Activated naive CD8-positive, alpha-beta T cell (primary cell): ENCODE measurements at regions not wholly inside any gene's neighbourhood (a gene's known extent, or its start where the extent isn't known, plus 50 kb on each side); places are given as distances from the start of the nearest gene placed in this dataset.

Experiments
- H3K27ac Mint-ChIP-seq: one replicate; pipeline ENCODE4 v1.8.0; 2021; ENCODE audit warnings: mixed read lengths
- H3K27me3 Mint-ChIP-seq: one replicate; pipeline ENCODE4 v1.8.0; 2021; ENCODE audit warnings: mixed read lengths
- H3K36me3 Mint-ChIP-seq: one replicate; pipeline ENCODE4 v1.8.0; 2021; ENCODE audit warnings: mixed read lengths
- H3K4me1 Mint-ChIP-seq: one replicate; pipeline ENCODE4 v1.8.0; 2021; ENCODE audit warnings: low read depth, mixed read lengths
- H3K4me3 Mint-ChIP-seq: one replicate; pipeline ENCODE4 v1.8.0; 2021; ENCODE audit warnings: mild to moderate bottlenecking, mixed read lengths
- H3K9me3 Mint-ChIP-seq: one replicate; pipeline ENCODE4 v1.8.0; 2021; ENCODE audit warnings: low read depth, mixed read lengths

GRCh38 chr1:168939947-168940223, 166.6 kb upstream of the ATP1B1 start:
- Mint-ChIP-seq H3K27me3 (peaks cover 9% of the 10 kb centered on the region), H3K36me3 (peaks cover 4% of the 10 kb centered on the region), H3K27ac (no peak overlapping the region)

GRCh38 chr1:168941640-168942039, 164.8 kb upstream of the ATP1B1 start:
- Mint-ChIP-seq H3K27me3 (peaks cover 9% of the 10 kb centered on the region), H3K36me3 (peaks cover 2% of the 10 kb centered on the region), H3K4me3 (no peak overlapping the region), H3K4me1 (no peaks in the 10 kb centered on the region), H3K9me3 (no peaks in the 10 kb centered on the region), H3K27ac (no peak overlapping the region)

More at GRCh38 chr1:168939947-168940223, 166.6 kb upstream of the ATP1B1 start:
- no peaks in the 10 kb centered on the region for H3K9me3 Mint-ChIP-seq
- no peaks in the 10 kb centered on the region for H3K4me1 Mint-ChIP-seq
- no peak overlapping the region for H3K4me3 Mint-ChIP-seq

DNA sequence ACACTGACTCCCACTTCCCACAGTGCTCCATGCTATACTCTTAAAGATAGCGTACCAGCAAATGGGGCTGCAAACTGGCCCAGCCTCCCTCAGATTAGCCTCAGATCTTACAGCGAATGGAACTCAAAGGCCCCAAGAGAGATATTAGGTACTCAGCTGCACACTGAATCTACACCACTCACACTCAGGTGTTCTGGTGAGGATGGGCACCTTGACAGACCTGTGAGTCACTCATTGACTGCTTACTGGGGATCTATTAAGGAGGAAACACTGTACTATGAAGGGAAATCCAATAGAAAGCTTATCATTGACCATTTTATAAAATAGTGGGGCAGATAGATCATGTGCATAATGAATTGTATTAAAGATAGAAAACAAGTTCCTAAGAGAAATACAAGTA, 164.3 kb upstream of the ATP1B1 start:
- Mint-ChIP-seq H3K9me3 (no peaks in the 10 kb centered on the region), H3K27me3 (peaks cover 9% of the 10 kb centered on the region), H3K4me1 (no peaks in the 10 kb centered on the region), H3K27ac (no peak overlapping the region), H3K4me3 (no peak overlapping the region), H3K36me3 (peaks cover 2% of the 10 kb centered on the region)

GRCh38 chr1:168945870-168946269, 160.6 kb upstream of the ATP1B1 start:
- Mint-ChIP-seq H3K27me3 (peaks cover 7% of the 10 kb centered on the region), H3K9me3 (no peaks in the 10 kb centered on the region), H3K4me3 (no peak overlapping the region), H3K36me3 (no peaks in the 10 kb centered on the region), H3K27ac (no peak overlapping the region), H3K4me1 (no peaks in the 10 kb centered on the region)

DNA sequence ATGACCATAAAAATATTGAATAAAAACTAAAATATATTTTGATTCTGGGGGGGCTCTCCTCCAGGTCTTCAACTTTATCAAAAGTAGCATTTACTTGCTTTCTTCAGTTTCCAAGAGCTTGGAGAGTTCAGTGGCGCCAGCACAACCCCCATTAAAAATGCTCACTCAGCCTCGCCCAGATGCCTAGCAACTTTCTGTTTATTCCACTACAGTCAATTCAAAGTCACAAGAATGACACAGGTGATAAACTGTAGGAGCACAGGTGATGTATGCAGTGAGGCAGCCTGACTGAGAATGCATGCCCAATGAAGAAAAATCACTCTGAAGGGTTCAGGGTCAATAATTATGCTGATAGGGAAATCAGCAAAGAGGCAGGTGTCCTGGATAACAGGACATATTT, 159.4 kb upstream of the ATP1B1 start:
- Mint-ChIP-seq H3K36me3 (no peaks in the 10 kb centered on the region), H3K27me3 (peaks cover 6% of the 10 kb centered on the region), H3K4me1 (no peaks in the 10 kb centered on the region), H3K9me3 (no peaks in the 10 kb centered on the region), H3K4me3 (no peak overlapping the region), H3K27ac (no peak overlapping the region)

DNA sequence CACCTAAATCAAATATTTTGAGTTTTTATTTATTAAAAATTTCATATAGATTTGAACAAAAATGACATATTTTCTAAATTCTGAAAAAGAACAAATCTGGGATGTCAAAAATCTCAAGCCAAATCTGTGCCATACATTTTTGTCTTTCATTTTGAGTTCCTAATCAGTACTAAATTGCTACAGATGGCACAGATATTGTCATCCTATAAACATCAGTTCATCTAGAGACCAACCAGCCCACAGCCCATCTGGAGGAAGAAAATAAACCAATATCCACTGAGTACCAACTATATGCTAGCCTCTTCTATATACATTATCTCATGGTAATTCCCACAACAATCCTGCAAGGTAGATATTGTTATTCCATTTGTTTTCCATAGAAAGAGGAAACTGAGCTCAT, 156.8 kb upstream of the ATP1B1 start:
- no peaks in the 10 kb centered on the region for H3K36me3 Mint-ChIP-seq
- H3K4me1 Mint-ChIP-seq = no peaks in the 10 kb centered on the region
- H3K27me3 Mint-ChIP-seq = no peaks in the 10 kb centered on the region
- H3K27ac Mint-ChIP-seq = no peak overlapping the region
- no peaks in the 10 kb centered on the region for H3K9me3 Mint-ChIP-seq
- H3K4me3 Mint-ChIP-seq = no peak overlapping the region

DNA sequence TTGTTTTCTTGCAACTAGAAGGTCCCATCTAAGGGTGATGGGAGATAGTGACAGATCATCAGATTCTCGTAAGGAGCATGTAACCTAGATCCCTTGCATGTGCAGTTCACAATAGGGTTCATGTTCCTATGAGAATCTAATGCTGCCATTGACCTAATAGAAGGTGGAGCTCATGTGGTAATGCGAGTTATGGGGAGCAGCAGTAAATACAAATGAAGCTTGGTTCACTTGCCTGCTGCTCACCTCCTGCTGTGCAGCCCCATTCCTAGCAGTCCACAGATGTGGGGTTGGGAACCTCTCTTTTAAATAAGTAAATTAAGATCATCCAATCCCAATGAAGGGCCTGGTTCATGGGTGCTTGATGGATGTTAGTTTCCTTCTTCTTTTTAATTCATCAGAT, 148.7 kb upstream of the ATP1B1 start:
- no peaks in the 10 kb centered on the region for H3K4me1 Mint-ChIP-seq
- no peaks in the 10 kb centered on the region for H3K36me3 Mint-ChIP-seq
- peaks cover 5% of the 10 kb centered on the region for H3K27me3 Mint-ChIP-seq
- H3K4me3 Mint-ChIP-seq = no peak overlapping the region
- H3K9me3 Mint-ChIP-seq = no peaks in the 10 kb centered on the region
- no peak overlapping the region for H3K27ac Mint-ChIP-seq

GRCh38 chr1:168958562-168959289, 147.8 kb upstream of the ATP1B1 start:
- Mint-ChIP-seq H3K36me3 (no peaks in the 10 kb centered on the region), H3K27ac (no peak overlapping the region), H3K4me3 (no peak overlapping the region), H3K9me3 (no peaks in the 10 kb centered on the region), H3K27me3 (peaks cover 5% of the 10 kb centered on the region), H3K4me1 (no peaks in the 10 kb centered on the region)

- H3K9me3 Mint-ChIP-seq = no peaks in the 10 kb centered on the region
- peaks cover 5% of the 10 kb centered on the region for H3K27me3 Mint-ChIP-seq
- no peaks in the 10 kb centered on the region for H3K36me3 Mint-ChIP-seq
- H3K27ac Mint-ChIP-seq = no peak overlapping the region
- H3K4me3 Mint-ChIP-seq = no peak overlapping the region
- no peaks in the 10 kb centered on the region for H3K4me1 Mint-ChIP-seq
Observed at GRCh38 chr1:168959382-168959781, 147.1 kb upstream of the ATP1B1 start.

DNA sequence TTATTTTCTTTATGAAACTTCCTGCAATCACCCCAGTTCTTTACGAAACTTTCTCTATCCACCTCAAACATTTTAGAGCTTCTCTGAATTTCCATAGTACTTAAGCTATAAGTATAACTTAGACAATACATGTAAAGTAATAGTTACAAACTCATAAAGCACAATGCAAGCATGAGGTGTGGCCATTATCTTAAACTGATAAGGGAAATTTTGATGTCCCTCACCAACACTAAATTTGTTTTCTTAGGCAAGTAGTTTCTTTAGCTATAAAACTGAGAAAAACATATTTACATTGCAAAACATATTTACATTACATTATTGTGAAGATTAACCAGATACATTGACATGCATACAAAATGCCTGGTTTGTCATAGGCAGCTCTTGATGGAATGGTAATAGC, 146.4 kb upstream of the ATP1B1 start:
- Mint-ChIP-seq H3K4me1 (no peaks in the 10 kb centered on the region), H3K27me3 (peaks cover 5% of the 10 kb centered on the region), H3K9me3 (no peaks in the 10 kb centered on the region), H3K36me3 (no peaks in the 10 kb centered on the region), H3K4me3 (no peak overlapping the region), H3K27ac (no peak overlapping the region)

DNA sequence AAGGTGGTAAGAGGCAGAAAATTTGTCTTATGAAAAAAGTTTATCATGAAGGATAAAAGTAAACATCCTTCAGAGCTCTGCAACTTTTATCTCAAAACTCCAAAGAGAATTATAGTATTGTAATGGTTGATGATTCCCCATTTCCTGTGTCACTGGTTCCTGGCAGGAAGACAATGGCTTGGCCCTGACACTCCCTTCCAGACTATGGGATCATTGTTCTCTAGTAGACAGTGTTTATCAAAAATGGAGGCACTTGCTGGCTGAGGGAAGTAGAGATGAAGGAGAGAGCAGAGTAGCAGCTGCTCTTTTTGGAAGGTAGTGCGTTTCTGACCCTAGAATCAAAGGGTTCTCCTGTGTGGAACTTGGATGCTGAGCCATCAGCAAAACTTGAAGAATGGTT, 145.9 kb upstream of the ATP1B1 start:
- Mint-ChIP-seq H3K9me3 (no peaks in the 10 kb centered on the region), H3K27ac (no peak overlapping the region), H3K4me3 (no peak overlapping the region), H3K36me3 (no peaks in the 10 kb centered on the region), H3K4me1 (no peaks in the 10 kb centered on the region), H3K27me3 (peaks cover 5% of the 10 kb centered on the region)

DNA sequence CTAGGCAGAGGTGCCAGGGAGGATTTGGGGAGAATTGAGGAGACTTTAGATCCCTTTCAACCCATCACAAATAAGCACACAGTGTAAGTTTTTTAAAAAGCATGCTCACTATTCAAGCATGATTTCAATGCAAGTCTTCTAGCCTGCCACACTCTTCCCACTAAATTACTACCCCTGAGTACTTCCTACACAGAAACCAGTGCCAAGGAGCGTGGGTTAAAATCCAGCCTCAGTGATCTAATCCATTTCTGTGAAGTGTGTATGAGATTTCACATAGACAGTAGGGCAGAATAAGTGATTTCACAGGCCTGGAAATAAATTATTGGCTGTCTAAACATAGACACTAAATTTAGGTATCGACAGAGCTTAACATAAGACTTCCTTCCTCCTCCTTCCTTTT, 142.9 kb upstream of the ATP1B1 start:
- Mint-ChIP-seq H3K4me1 (no peaks in the 10 kb centered on the region), H3K27me3 (peaks cover 5% of the 10 kb centered on the region), H3K27ac (no peak overlapping the region), H3K4me3 (no peak overlapping the region), H3K36me3 (no peaks in the 10 kb centered on the region), H3K9me3 (no peaks in the 10 kb centered on the region)

GRCh38 chr1:168964478-168964877, 142.0 kb upstream of the ATP1B1 start:
- H3K9me3 Mint-ChIP-seq = no peaks in the 10 kb centered on the region

DNA sequence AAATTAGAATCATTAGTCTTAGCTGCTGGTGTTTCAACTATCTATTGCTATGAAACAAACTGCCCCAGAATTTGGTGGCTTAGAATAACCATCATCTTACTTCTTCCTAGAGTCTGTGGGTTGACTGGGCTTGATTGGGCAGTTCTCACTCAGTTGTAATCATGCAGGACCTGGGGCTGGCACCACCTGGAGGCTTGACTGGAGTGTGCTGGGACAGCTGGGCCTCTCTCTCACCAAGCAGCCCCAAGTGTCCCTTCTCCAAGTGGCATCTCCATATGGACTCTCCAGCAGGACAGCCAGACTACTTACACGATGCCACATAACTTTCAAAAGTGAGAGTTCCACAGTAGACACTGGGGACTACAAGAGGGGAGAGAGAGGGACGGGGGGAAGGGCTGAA, 140.3 kb upstream of the ATP1B1 start:
- Mint-ChIP-seq H3K9me3 (no peaks in the 10 kb centered on the region), H3K36me3 (no peaks in the 10 kb centered on the region), H3K4me1 (no peaks in the 10 kb centered on the region), H3K27me3 (peaks cover 2% of the 10 kb centered on the region), H3K4me3 (no peak overlapping the region), H3K27ac (no peak overlapping the region)

More at GRCh38 chr1:168964478-168964877, 142.0 kb upstream of the ATP1B1 start:
- H3K36me3 Mint-ChIP-seq = no peaks in the 10 kb centered on the region
- H3K4me3 Mint-ChIP-seq = no peak overlapping the region
- peaks cover 5% of the 10 kb centered on the region for H3K27me3 Mint-ChIP-seq
- H3K27ac Mint-ChIP-seq = no peak overlapping the region
- no peaks in the 10 kb centered on the region for H3K4me1 Mint-ChIP-seq

DNA sequence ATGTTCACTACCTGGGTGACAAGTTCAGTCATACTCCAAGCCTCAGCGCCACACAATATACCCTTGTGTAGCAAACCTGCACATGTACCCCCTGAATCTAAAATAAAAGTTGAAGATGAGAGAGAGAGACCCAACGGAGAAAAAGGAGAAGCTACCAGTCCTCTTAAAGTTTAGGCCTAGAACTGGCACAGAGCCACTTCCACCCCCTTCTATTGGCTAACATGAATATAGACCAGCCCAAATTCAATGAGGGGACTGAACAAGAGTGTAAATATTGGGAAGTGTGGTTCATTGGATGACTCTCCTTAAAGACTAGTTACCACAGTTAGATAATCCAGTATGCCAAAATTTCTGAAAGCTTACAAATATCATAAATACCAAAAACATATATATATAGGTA, 139.9 kb upstream of the ATP1B1 start:
- no peaks in the 10 kb centered on the region for H3K4me1 Mint-ChIP-seq
- no peaks in the 10 kb centered on the region for H3K36me3 Mint-ChIP-seq
- H3K9me3 Mint-ChIP-seq = no peaks in the 10 kb centered on the region
- H3K4me3 Mint-ChIP-seq = no peak overlapping the region
- no peak overlapping the region for H3K27ac Mint-ChIP-seq
- H3K27me3 Mint-ChIP-seq = no peaks in the 10 kb centered on the region

DNA sequence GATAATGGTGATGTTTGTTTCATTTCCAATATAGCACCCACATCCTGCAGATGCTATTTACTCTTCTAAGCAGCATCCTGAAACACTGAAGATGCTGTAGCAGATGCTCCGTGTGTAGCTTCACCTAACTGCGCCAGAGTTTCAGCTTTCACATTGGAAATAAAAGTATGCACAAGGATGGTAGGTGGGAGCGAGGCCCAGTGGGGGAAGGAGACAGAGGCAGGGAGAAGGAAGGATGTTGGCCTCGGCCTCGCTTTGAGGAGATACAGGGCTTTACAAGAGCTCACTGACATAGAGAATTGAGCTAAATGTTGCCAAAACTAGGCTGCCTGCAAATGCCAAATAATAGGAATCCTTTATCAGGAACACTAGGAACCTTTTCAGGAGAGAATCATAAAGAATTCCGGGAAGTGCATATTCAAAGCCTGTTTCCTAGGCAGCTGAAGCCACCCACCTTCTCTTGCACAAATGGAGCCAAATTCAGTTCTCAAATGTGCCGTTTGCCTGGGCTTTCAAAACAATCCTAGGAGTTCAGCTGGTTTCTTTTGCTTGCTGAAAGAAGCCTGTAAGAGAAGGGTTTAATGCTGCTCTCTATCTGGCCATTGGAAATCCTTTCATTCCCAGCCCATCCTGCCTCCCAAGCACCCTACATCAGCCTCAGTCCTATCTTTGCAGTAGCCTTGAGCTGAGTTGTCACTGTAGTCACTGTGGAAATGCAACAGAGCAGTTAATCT, 135.4 kb upstream of the ATP1B1 start:
- H3K27me3 Mint-ChIP-seq = no peaks in the 10 kb centered on the region
- H3K36me3 Mint-ChIP-seq = no peaks in the 10 kb centered on the region
- H3K4me3 Mint-ChIP-seq = no peak overlapping the region
- H3K27ac Mint-ChIP-seq = no peak overlapping the region
- no peaks in the 10 kb centered on the region for H3K4me1 Mint-ChIP-seq
- H3K9me3 Mint-ChIP-seq = no peaks in the 10 kb centered on the region
